ENCODE measurements at regions not wholly inside any gene's neighbourhood (a gene's known extent, or its start where the extent isn't known, plus 50 kb on each side); places are given as distances from the start of the nearest gene placed in this dataset.

GRCh38 chr1:218073062-218073461, 212.0 kb upstream of the RRP15 start:
- no peak for TF ChIP-seq CTCF (IDR thresholded peaks at IDR 0.05; ENCODE audit: low read depth, low read length)
- TF ChIP-seq EZH2phosphoT487 (IDR thresholded peaks at IDR 0.05; ENCODE audit: low read depth) = no peak
